ENCODE measurements at regions not wholly inside any gene's neighbourhood (a gene's known extent, or its start where the extent isn't known, plus 50 kb on each side); places are given as distances from the start of the nearest gene placed in this dataset.
"Not testable (repeated sequence)": the region's sequence is repeated elsewhere in the genome, so short reads cannot be mapped to it uniquely, and the experiment has no call there.

DNA sequence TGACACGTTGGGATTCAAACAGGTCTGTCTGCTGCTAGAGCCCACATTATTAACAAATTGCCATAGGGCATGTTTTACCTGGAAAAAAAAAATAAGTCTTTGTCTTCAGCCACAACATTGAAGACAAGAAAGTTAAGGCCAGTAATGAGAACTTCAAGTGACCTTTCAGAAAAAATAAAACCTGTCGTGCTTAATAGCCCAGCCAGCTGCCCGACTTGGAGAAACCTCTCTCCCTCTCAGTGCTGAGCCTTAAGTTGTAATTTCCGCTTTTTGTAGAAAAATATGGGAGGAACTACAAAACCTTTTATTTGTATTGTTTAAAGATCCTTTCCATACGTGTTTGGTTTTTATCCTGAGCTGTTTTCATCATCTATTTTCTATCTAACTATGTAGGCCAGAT lies 454.3 kb upstream of the SLITRK6 start:
- H3K4me1 ChIP-seq (ENCODE audit: low read depth); ATAC-seq; H3K36me3 ChIP-seq (ENCODE audit: low read depth); DNase-seq; intact Hi-C loops (cut with DNase I, micrococcal nuclease); H3K9me3 ChIP-seq; H3K4me3 ChIP-seq: not testable (repeated sequence)

DNA sequence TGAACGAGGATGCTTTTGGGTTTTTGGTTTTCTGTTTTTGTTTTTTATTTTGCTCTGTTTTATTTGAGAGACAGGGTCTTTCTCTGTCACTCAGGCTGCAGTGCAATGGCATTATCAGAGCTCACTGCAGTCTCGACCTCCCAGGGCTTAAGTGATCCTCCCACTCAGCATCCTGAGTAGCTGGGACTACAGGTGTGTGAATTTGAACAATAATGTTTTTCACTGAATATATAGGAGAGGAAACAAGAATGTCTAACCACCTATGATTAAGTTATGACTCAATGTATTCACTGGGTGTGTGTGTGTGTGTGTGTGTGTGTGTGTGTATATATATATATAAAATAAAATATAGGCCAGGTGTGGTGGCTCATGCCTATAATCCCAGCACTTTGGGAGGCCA lies 456.6 kb upstream of the SLITRK6 start:
- H3K36me3 ChIP-seq (ENCODE audit: low read depth); DNase-seq; H3K4me1 ChIP-seq (ENCODE audit: low read depth); ATAC-seq; H3K4me3 ChIP-seq; H3K9me3 ChIP-seq; intact Hi-C loops (cut with DNase I, micrococcal nuclease): not testable (repeated sequence)

DNA sequence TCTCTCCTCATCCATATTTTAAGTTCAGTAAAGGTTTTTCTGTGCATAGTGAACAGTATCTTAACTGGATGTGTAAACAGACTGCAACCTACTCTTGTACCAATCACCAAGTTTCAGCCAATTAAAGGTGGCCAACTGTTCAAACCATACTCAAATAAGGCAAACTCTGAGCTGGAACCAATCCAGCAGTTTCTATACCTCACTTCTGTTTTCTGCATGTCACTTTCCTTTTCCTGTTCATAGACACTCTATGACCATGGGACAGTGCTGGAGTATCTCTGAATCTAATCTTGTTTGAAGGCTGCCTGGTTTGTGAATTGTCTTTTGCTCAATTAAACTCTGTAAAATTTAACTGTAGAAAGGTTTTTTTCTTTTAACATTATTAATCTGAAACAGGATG lies 470.3 kb upstream of the SLITRK6 start:
- ATAC-seq (no peak), DNase-seq (no peak)
- Histone ChIP-seq H3K4me3 (no peak overlapping the region), H3K36me3 (ENCODE audit: low read depth) (no peaks in the 10 kb centered on the region), H3K9me3 (peaks cover 5% of the 10 kb centered on the region), H3K4me1 (ENCODE audit: low read depth) (no peaks in the 10 kb centered on the region)
- TF ChIP-seq, protein P1, sequence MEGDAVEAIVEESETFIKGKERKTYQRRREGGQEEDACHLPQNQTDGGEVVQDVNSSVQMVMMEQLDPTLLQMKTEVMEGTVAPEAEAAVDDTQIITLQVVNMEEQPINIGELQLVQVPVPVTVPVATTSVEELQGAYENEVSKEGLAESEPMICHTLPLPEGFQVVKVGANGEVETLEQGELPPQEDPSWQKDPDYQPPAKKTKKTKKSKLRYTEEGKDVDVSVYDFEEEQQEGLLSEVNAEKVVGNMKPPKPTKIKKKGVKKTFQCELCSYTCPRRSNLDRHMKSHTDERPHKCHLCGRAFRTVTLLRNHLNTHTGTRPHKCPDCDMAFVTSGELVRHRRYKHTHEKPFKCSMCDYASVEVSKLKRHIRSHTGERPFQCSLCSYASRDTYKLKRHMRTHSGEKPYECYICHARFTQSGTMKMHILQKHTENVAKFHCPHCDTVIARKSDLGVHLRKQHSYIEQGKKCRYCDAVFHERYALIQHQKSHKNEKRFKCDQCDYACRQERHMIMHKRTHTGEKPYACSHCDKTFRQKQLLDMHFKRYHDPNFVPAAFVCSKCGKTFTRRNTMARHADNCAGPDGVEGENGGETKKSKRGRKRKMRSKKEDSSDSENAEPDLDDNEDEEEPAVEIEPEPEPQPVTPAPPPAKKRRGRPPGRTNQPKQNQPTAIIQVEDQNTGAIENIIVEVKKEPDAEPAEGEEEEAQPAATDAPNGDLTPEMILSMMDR (IDR thresholded peaks at IDR 0.05), result no peak
- intact Hi-C loops (cut with DNase I, micrococcal nuclease), result no loop called here

DNA sequence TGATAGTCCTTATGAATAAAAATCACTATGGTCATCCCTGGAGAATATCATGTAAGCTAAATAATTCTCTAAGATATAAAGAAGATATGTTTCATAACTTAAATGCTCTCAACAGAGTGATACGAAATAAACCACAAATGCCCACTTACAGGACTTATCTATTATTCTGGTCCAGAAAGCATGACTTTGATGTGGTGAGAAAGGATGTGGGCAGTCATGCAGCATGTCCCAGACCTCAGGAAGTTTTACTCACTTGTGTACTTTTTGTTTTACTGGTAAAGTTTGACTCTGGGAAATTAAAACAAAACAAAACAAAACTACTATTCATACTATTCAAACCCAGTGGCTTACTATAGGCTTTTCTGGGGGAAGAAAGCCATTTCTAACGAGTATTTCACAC lies 483.2 kb upstream of the SLITRK6 start:
- H3K4me3 ChIP-seq, result no peak overlapping the region
- no peaks in the 10 kb centered on the region for H3K36me3 ChIP-seq (ENCODE audit: low read depth)
- H3K9me3 ChIP-seq, result no peaks in the 10 kb centered on the region
- ATAC-seq, result no peak
- H3K4me1 ChIP-seq (ENCODE audit: low read depth), result no peaks in the 10 kb centered on the region
- DNase-seq, result no peak
- intact Hi-C loops (cut with DNase I, micrococcal nuclease), result no loop called here
- TF ChIP-seq, protein P1 (IDR thresholded peaks at IDR 0.05), result no peak

DNA sequence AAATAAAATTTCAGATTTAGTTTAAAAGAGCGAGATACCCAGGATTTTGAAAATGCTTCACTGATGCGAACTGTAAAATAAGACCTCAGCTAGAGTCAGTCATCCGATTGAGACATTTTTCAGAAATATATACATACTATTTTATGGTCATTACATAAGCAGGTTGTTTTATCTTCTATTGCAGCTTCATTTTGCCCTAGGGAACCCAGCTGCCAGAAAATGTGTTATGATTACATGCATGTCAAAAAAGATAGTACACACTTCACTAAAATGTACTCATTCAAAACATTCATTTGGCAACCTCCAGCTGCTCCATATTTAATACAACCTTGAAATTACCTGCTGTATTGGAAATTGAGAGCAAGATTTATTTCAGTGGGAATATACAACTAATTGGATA lies 483.8 kb upstream of the SLITRK6 start:
- Histone ChIP-seq H3K36me3 (ENCODE audit: low read depth) (no peaks in the 10 kb centered on the region), H3K4me1 (ENCODE audit: low read depth) (no peaks in the 10 kb centered on the region), H3K9me3 (peaks cover 2% of the 10 kb centered on the region), H3K4me3 (no peak overlapping the region)
- DNase-seq (no peak), ATAC-seq (no peak)
- intact Hi-C loops (cut with DNase I, micrococcal nuclease), result no loop called here
- TF ChIP-seq, protein P1 (IDR thresholded peaks at IDR 0.05), result no peak

DNA sequence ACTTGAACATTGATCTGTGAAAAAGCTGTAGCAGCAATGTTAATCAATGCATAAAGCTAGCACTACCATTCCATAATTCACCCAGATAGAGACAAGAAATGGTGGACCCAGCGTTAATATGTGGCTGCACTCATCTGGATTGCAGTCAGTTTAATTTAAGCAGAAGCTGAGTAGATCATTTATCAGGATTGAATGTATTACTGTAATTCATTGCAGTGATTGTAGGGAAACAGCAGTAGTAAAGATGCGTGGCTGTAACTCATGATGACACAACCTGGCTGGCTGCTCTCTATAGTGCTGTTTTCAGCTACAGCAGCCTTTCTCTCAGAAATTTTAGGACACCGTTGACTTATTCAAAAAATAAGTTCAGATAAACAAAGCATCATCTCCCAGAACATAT lies 499.5 kb upstream of the SLITRK6 start:
- TF ChIP-seq, protein P1 (IDR thresholded peaks at IDR 0.05), result no peak
- Histone ChIP-seq H3K9me3 (no peaks in the 10 kb centered on the region), H3K4me1 (ENCODE audit: low read depth) (no peaks in the 10 kb centered on the region), H3K36me3 (ENCODE audit: low read depth) (no peaks in the 10 kb centered on the region), H3K4me3 (no peak overlapping the region)
- intact Hi-C loops (cut with DNase I, micrococcal nuclease), result no loop called here
- no peak for DNase-seq
- ATAC-seq, result no peak

DNA sequence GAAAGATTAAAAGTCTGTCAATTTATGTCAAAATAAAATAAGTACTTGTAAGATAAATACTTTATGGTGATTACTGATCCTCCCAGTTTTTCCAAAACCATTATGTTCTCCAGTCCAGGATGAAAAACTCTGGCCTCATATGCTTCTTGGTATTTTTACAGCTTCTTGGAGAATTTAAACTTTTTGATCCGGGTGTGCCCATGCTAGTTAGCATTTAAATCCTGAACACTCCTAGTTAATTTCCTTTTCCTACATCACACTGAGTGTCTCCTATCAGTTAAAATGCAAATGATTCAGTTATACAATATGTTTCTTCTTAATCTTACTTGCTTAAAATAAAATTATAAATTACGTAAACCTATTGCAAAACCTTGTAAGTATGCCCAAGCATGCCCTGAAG lies 499.9 kb upstream of the SLITRK6 start:
- no peak for ATAC-seq
- DNase-seq, result no peak
- H3K4me3 ChIP-seq, result no peak overlapping the region
- no peaks in the 10 kb centered on the region for H3K9me3 ChIP-seq
- intact Hi-C loops (cut with DNase I, micrococcal nuclease), result no loop called here
- no peaks in the 10 kb centered on the region for H3K4me1 ChIP-seq (ENCODE audit: low read depth)
- no peaks in the 10 kb centered on the region for H3K36me3 ChIP-seq (ENCODE audit: low read depth)
- TF ChIP-seq, protein P1 (IDR thresholded peaks at IDR 0.05), result no peak

Data from mucosa of descending colon (tissue), 3 donors.